ENCODE measurements at regions not wholly inside any gene's neighbourhood (a gene's known extent, or its start where the extent isn't known, plus 50 kb on each side); places are given as distances from the start of the nearest gene placed in this dataset.

- TF ChIP-seq CTCF (IDR thresholded peaks at IDR 0.05) = no peak
- peaks cover 3% of the 10 kb centered on the region for H3K4me1 ChIP-seq (ENCODE audit: low read depth)
- H3K4me3 ChIP-seq = no peak overlapping the region
- no peaks in the 10 kb centered on the region for H3K9me3 ChIP-seq
- intact Hi-C loops (cut with DNase I, micrococcal nuclease) = no loop called here
- H3K36me3 ChIP-seq (ENCODE audit: low read depth) = no peaks in the 10 kb centered on the region
- DNase-seq (no peak), ATAC-seq (no peak)
These were observed 1606.4 kb upstream of the ACVR2A start for GRCh38 chr2:146238254-146238966.

GRCh38 chr2:146235158-146235557 is 1609.7 kb upstream of the ACVR2A start:
- Histone ChIP-seq H3K4me3 (no peak overlapping the region), H3K4me1 (ENCODE audit: low read depth) (peaks cover under 1% of the 10 kb centered on the region), H3K36me3 (ENCODE audit: low read depth) (no peaks in the 10 kb centered on the region), H3K9me3 (no peaks in the 10 kb centered on the region)
- TF ChIP-seq CTCF (IDR thresholded peaks at IDR 0.05) = no peak
- DNase-seq = no peak
- intact Hi-C loops (cut with DNase I, micrococcal nuclease) = no loop called here
- ATAC-seq = no peak

GRCh38 chr2:146229508-146230155 is 1615.2 kb upstream of the ACVR2A start:
- DNase-seq = no peak
- intact Hi-C loops (cut with DNase I, micrococcal nuclease) = no loop called here
- no peak for TF ChIP-seq CTCF (IDR thresholded peaks at IDR 0.05)
- H3K4me3 ChIP-seq = no peak overlapping the region
- no peak for ATAC-seq
- H3K9me3 ChIP-seq = no peaks in the 10 kb centered on the region
- no peaks in the 10 kb centered on the region for H3K36me3 ChIP-seq (ENCODE audit: low read depth)
- H3K4me1 ChIP-seq (ENCODE audit: low read depth) = no peaks in the 10 kb centered on the region

GRCh38 chr2:146228466-146229058 is 1616.3 kb upstream of the ACVR2A start:
- no peaks in the 10 kb centered on the region for H3K4me1 ChIP-seq (ENCODE audit: low read depth)
- no peak for DNase-seq
- no peak for ATAC-seq
- no peak for TF ChIP-seq CTCF (IDR thresholded peaks at IDR 0.05)
- H3K9me3 ChIP-seq = no peaks in the 10 kb centered on the region
- no peaks in the 10 kb centered on the region for H3K36me3 ChIP-seq (ENCODE audit: low read depth)
- intact Hi-C loops (cut with DNase I, micrococcal nuclease) = no loop called here
- H3K4me3 ChIP-seq = no peak overlapping the region

GRCh38 chr2:146228020-146228393 is 1616.8 kb upstream of the ACVR2A start:
- no peaks in the 10 kb centered on the region for H3K9me3 ChIP-seq
- no peak overlapping the region for H3K4me3 ChIP-seq
- intact Hi-C loops (cut with DNase I, micrococcal nuclease) = no loop called here
- no peak for TF ChIP-seq CTCF (IDR thresholded peaks at IDR 0.05)
- no peak for ATAC-seq
- no peaks in the 10 kb centered on the region for H3K4me1 ChIP-seq (ENCODE audit: low read depth)
- DNase-seq = no peak
- no peaks in the 10 kb centered on the region for H3K36me3 ChIP-seq (ENCODE audit: low read depth)

All from mucosa of descending colon (tissue), 3 donors.